GM23248 (cell line): ENCODE measurements at regions not wholly inside any gene's neighbourhood (a gene's known extent, or its start where the extent isn't known, plus 50 kb on each side); places are given as distances from the start of the nearest gene placed in this dataset.

ENCODE experiments used
- DNase-seq: peaks from one replicate; pipeline ENCODE4 v3.0.0-alpha.2; 2015
- H2AFZ ChIP-seq: fragments of 200-600 bp; sonication (generic); 2 replicates; pipeline ENCODE4 v1.6.1; 2016; ENCODE audit warnings: antibody characterized with exemption
- H3F3A ChIP-seq: fragments of 200-600 bp; sonication (generic); 2 replicates; pipeline ENCODE4 v1.6.1; 2016; ENCODE audit warnings: mild to moderate bottlenecking, antibody characterized with exemption, mixed run types; ENCODE audit not compliant: insufficient read depth
- H3K27ac ChIP-seq: fragments of 200-600 bp; sonication (generic); 2 replicates; pipeline ENCODE4 v1.5.1; 2016; ENCODE audit warnings: mild to moderate bottlenecking
- H3K27me3 ChIP-seq: fragments of 200-600 bp; sonication (generic); replicated peaks from 2 replicates; pipeline ENCODE4 v1.6.1; 2016; ENCODE audit warnings: mild to moderate bottlenecking; ENCODE audit not compliant: insufficient read depth
- H3K36me3 ChIP-seq: fragments of 200-600 bp; sonication (generic); 2 replicates; pipeline ENCODE4 v1.6.1; 2016; ENCODE audit warnings: low read depth, mild to moderate bottlenecking
- H3K4me1 ChIP-seq: fragments of 200-600 bp; sonication (generic); 2 replicates; pipeline ENCODE4 v1.6.1; 2016; ENCODE audit warnings: mild to moderate bottlenecking; ENCODE audit not compliant: insufficient read depth
- H3K4me2 ChIP-seq: fragments of 200-600 bp; sonication (generic); one replicate; pipeline ENCODE4 v1.6.1; 2016; ENCODE audit warnings: mild to moderate bottlenecking; ENCODE audit not compliant: unreplicated experiment
- H3K4me3 ChIP-seq: fragments of 200-600 bp; sonication (generic); 2 replicates; pipeline ENCODE4 v1.5.1; 2016; ENCODE audit warnings: mild to moderate bottlenecking
- H3K79me2 ChIP-seq: fragments of 200-600 bp; sonication (generic); 2 replicates; pipeline ENCODE4 v1.6.1; 2016; ENCODE audit warnings: mild to moderate bottlenecking; ENCODE audit not compliant: insufficient read depth
- H3K9ac ChIP-seq: fragments of 200-600 bp; sonication (generic); 2 replicates; pipeline ENCODE4 v1.6.1; 2016; ENCODE audit warnings: mild to moderate bottlenecking
- H3K9me2 ChIP-seq: fragments of 200-600 bp; sonication (generic); 2 replicates; pipeline ENCODE4 v1.6.1; 2016; ENCODE audit warnings: mixed run types, mild to moderate bottlenecking, moderate library complexity; ENCODE audit not compliant: insufficient read depth
- H3K9me3 ChIP-seq: fragments of 200-600 bp; sonication (generic); one replicate; pipeline ENCODE4 v1.6.1; 2017; ENCODE audit warnings: low read depth
- H4K20me1 ChIP-seq: fragments of 200-600 bp; sonication (generic); 2 replicates; pipeline ENCODE4 v1.6.0; 2016; ENCODE audit not compliant: insufficient read depth
- EZH2 ChIP-seq: fragments of 200-600 bp; sonication (generic); IDR thresholded peaks from 2 replicates; pipeline ENCODE4 v1.6.1; 2018; ENCODE audit warnings: antibody characterized with exemption, mild to moderate bottlenecking; ENCODE audit not compliant: insufficient read depth, poor library complexity, severe bottlenecking
- EZH2phosphoT487 ChIP-seq: fragments of 200-600 bp; sonication (generic); IDR thresholded peaks from 2 replicates; pipeline ENCODE4 v1.6.1; 2018; ENCODE audit warnings: antibody characterized with exemption, moderate library complexity, mild to moderate bottlenecking, low read depth; ENCODE audit not compliant: insufficient read depth
- WGBS, 2 experiments: methylation state at CpG; one replicate each; pipeline ENCODE4 v1.1.6; 2015 to 2017; ENCODE audit warnings: low lambda C conversion rate in 2 of 2, low coverage in 1 of 2; ENCODE audit errors: missing lambda C conversion rate in 2 of 2; 5-methylcytosine and 5-hydroxymethylcytosine counted together
- in situ Hi-C: fragments of 300-500 bp; cut with MboI; formaldehyde crosslinking; loops from 2 replicates; pipeline ENCODE4 v1.15.0; 2020

GRCh38 chrX:81708487-81708886 lies 506.6 kb downstream of the SH3BGRL start:
- Histone ChIP-seq H3K9me2 (no peaks in the 10 kb centered on the region), H3K27me3 (no peaks in the 10 kb centered on the region), H4K20me1 (no peaks in the 10 kb centered on the region), H3K36me3 (no peaks in the 10 kb centered on the region), H3K79me2 (no peaks in the 10 kb centered on the region), H3F3A (no peaks in the 10 kb centered on the region), H2AFZ (no peak overlapping the region), H3K9ac (no peak overlapping the region), H3K27ac (no peak overlapping the region), H3K4me3 (no peak overlapping the region), H3K9me3 (no peaks in the 10 kb centered on the region), H3K4me1 (no peaks in the 10 kb centered on the region), H3K4me2 (no peak overlapping the region)
- no peak for DNase-seq
- 55 to 62% methylated on average over 3 of the region's 3 CpGs for WGBS, 2 experiments
- in situ Hi-C loops: no loop called here
- no peak for TF ChIP-seq EZH2
- no peak for TF ChIP-seq EZH2phosphoT487

GRCh38 chrX:81728622-81729021 lies 526.7 kb downstream of the SH3BGRL start:
- no peak for DNase-seq
- no peaks in the 10 kb centered on the region for H3K4me1 ChIP-seq
- H3K4me2 ChIP-seq: no peak overlapping the region
- 13 to 20% methylated on average over 2 of the region's 2 CpGs for WGBS, 2 experiments
- H3K79me2 ChIP-seq: no peaks in the 10 kb centered on the region
- no peaks in the 10 kb centered on the region for H4K20me1 ChIP-seq
- H3F3A ChIP-seq: no peaks in the 10 kb centered on the region
- in situ Hi-C loops: no loop called here
- no peaks in the 10 kb centered on the region for H3K27me3 ChIP-seq
- no peak for TF ChIP-seq EZH2phosphoT487
- no peak for TF ChIP-seq EZH2
- no peak overlapping the region for H3K27ac ChIP-seq
- H3K9me3 ChIP-seq: no peaks in the 10 kb centered on the region
- no peaks in the 10 kb centered on the region for H3K36me3 ChIP-seq
- H3K9me2 ChIP-seq: no peaks in the 10 kb centered on the region
- no peak overlapping the region for H3K9ac ChIP-seq
- no peak overlapping the region for H2AFZ ChIP-seq
- H3K4me3 ChIP-seq: no peak overlapping the region

- H3K9ac ChIP-seq: no peak overlapping the region
- no peaks in the 10 kb centered on the region for H4K20me1 ChIP-seq
- H2AFZ ChIP-seq: no peak overlapping the region
- no peaks in the 10 kb centered on the region for H3K9me2 ChIP-seq
- H3K9me3 ChIP-seq: no peaks in the 10 kb centered on the region
- no peaks in the 10 kb centered on the region for H3K27me3 ChIP-seq
- no peak overlapping the region for H3K4me2 ChIP-seq
- DNase-seq: no peak
- in situ Hi-C loops: no loop called here
- no peaks in the 10 kb centered on the region for H3K36me3 ChIP-seq
- H3K27ac ChIP-seq: no peak overlapping the region
- H3K4me1 ChIP-seq: no peaks in the 10 kb centered on the region
- H3F3A ChIP-seq: no peaks in the 10 kb centered on the region
- TF ChIP-seq EZH2: no peak
- no peak for TF ChIP-seq EZH2phosphoT487
- 6 to 9% methylated on average over 4 of the region's 4 CpGs for WGBS, 2 experiments
- H3K79me2 ChIP-seq: no peaks in the 10 kb centered on the region
- no peak overlapping the region for H3K4me3 ChIP-seq
These were observed 527.4 kb downstream of the SH3BGRL start for GRCh38 chrX:81729269-81729777.

- no peak for TF ChIP-seq EZH2phosphoT487
- no peak for TF ChIP-seq EZH2
- Histone ChIP-seq H3K27me3 (no peaks in the 10 kb centered on the region), H3K79me2 (no peaks in the 10 kb centered on the region), H3K36me3 (no peaks in the 10 kb centered on the region), H3K9ac (no peak overlapping the region), H3K4me2 (no peak overlapping the region), H3K4me3 (no peak overlapping the region), H3K27ac (no peak overlapping the region), H3K4me1 (no peaks in the 10 kb centered on the region), H4K20me1 (no peaks in the 10 kb centered on the region), H3F3A (no peaks in the 10 kb centered on the region), H3K9me3 (no peaks in the 10 kb centered on the region), H3K9me2 (no peaks in the 10 kb centered on the region), H2AFZ (no peak overlapping the region)
- in situ Hi-C loops: no loop called here
- DNase-seq: no peak
- WGBS, 2 experiments: 15 to 19% methylated on average over 2 of the region's 2 CpGs
These were observed 577.8 kb downstream of the SH3BGRL start for GRCh38 chrX:81779701-81780100.

- Histone ChIP-seq H3K27me3 (no peaks in the 10 kb centered on the region), H3K79me2 (no peaks in the 10 kb centered on the region), H3F3A (no peaks in the 10 kb centered on the region), H3K9ac (no peak overlapping the region), H3K4me1 (no peaks in the 10 kb centered on the region), H2AFZ (no peak overlapping the region), H4K20me1 (no peaks in the 10 kb centered on the region), H3K27ac (no peak overlapping the region), H3K9me3 (no peaks in the 10 kb centered on the region), H3K9me2 (no peaks in the 10 kb centered on the region), H3K4me3 (no peak overlapping the region), H3K4me2 (no peak overlapping the region), H3K36me3 (no peaks in the 10 kb centered on the region)
- DNase-seq: no peak
- no peak for TF ChIP-seq EZH2
- TF ChIP-seq EZH2phosphoT487: no peak
- in situ Hi-C loops: no loop called here
- WGBS, 2 experiments: 0 to 45% methylated on average over 1 of the region's 1 CpG
These were observed 589.2 kb downstream of the SH3BGRL start for GRCh38 chrX:81791086-81791485.
